ENCODE measurements at regions not wholly inside any gene's neighbourhood (a gene's known extent, or its start where the extent isn't known, plus 50 kb on each side); places are given as distances from the start of the nearest gene placed in this dataset.

GRCh38 chr4:154086247-154086646 is 297.4 kb upstream of the SFRP2 start:
- in situ Hi-C loops (cut with MboI), result no loop called here

GRCh38 chr4:154084864-154085263 is 296.0 kb upstream of the SFRP2 start:
- no peak for ATAC-seq
- CTCF ChIA-PET, result no interaction called here

More at GRCh38 chr4:154086247-154086646, 297.4 kb upstream of the SFRP2 start:
- ChIA-PET SMC1A (ENCODE audit: uncharacterized antibody, unreplicated experiment) (no interaction called here), CTCF (interaction anchor here (0.6 to 0.9 kb wide), 2 partner anchors 30 to 35 kb away, joined by 3 read pairs; no protein-coding TSS in a partner anchor), POLR2A (no interaction called here), RAD21 (ENCODE audit: unreplicated experiment) (no interaction called here)
- no peak overlapping the region for H2AFZ ChIP-seq (ENCODE audit: control insufficient read depth, low read depth, low read length)
- H3K9ac ChIP-seq (ENCODE audit: control insufficient read depth, insufficient read depth, low read length), result no peak overlapping the region
- TF ChIP-seq JUND (IDR thresholded peaks at IDR 0.05; ENCODE audit: low read depth, low read length), result no peak
- no peak for TF ChIP-seq ZNF384 (IDR thresholded peaks at IDR 0.05; ENCODE audit: borderline replicate concordance, low read depth, low read length)
- no peak for TF ChIP-seq TARDBP (IDR thresholded peaks at IDR 0.05; ENCODE audit: borderline replicate concordance)
- no peak for TF ChIP-seq POLR2AphosphoS5 (IDR thresholded peaks at IDR 0.05; ENCODE audit: low read length)
- no peak for TF ChIP-seq RUNX3 (IDR thresholded peaks at IDR 0.05; ENCODE audit: low read length)
- TF ChIP-seq RCOR1 (conservative IDR thresholded peaks at IDR 0.05; ENCODE audit: low read depth, low read length), result no peak
- no peak for TF ChIP-seq ZNF217 (IDR thresholded peaks at IDR 0.05)
- no peak for TF ChIP-seq EZH2 (IDR thresholded peaks at IDR 0.05; ENCODE audit: borderline replicate concordance, control insufficient read depth, low read depth, low read length)
- no peak for TF ChIP-seq ETV6 (conservative IDR thresholded peaks at IDR 0.05 in 1 of 2, IDR thresholded peaks at IDR 0.05 in 1 of 2; ENCODE audit: borderline replicate concordance in 1 of 2, low read depth in 1 of 2)
- no peak for TF ChIP-seq NR2F1 (conservative IDR thresholded peaks at IDR 0.05)
- no peak for TF ChIP-seq BACH1 (IDR thresholded peaks at IDR 0.05; ENCODE audit: borderline replicate concordance)
- TF ChIP-seq IRF4 (IDR thresholded peaks at IDR 0.05; ENCODE audit: low read depth, low read length), result no peak
- no peak for TF ChIP-seq YBX1 (IDR thresholded peaks at IDR 0.05)
- TF ChIP-seq POLR2A (IDR thresholded peaks at IDR 0.05; ENCODE audit: low read depth, low read length), result no peak
- no peak for TF ChIP-seq PAX5 (IDR thresholded peaks at IDR 0.05; ENCODE audit: borderline replicate concordance, low read depth, low read length)
- TF ChIP-seq RAD51 (IDR thresholded peaks at IDR 0.05), result no peak
- TF ChIP-seq ZBED1 (IDR thresholded peaks at IDR 0.05; ENCODE audit: borderline replicate concordance), result no peak
- no peak overlapping the region for H3K4me3 ChIP-seq
- FAIRE-seq, result no peak
- H3K27me3 ChIP-seq (replicated peaks in 1 of 2; ENCODE audit: control insufficient read depth in 2 of 2, insufficient read depth in 2 of 2, low read length in 1 of 2), result no peaks in the 10 kb centered on the region
- no peaks in the 10 kb centered on the region for H3K79me2 ChIP-seq (ENCODE audit: control insufficient read depth, insufficient read depth, low read length)
- H3K4me1 ChIP-seq (ENCODE audit: control insufficient read depth, insufficient read depth, low read length), result no peaks in the 10 kb centered on the region
- whole genome bisulfite sequencing (ENCODE audit: insufficient coverage, insufficient replicate concordance, low lambda C conversion rate, missing lambda C conversion rate), result 12% methylated on average over 3 of the region's 3 CpGs
- H3K36me3 ChIP-seq (ENCODE audit: control insufficient read depth in 2 of 2, insufficient read depth in 2 of 2, low read length in 1 of 2), result no peaks in the 10 kb centered on the region
- H3K4me2 ChIP-seq (ENCODE audit: control insufficient read depth, insufficient read depth), result no peak overlapping the region
- no peak overlapping the region for H3K27ac ChIP-seq (ENCODE audit: control insufficient read depth, insufficient read depth)
- H3K9me3 ChIP-seq (replicated peaks; ENCODE audit: control insufficient read depth, insufficient read depth, low read length), result no peaks in the 10 kb centered on the region
- H4K20me1 ChIP-seq (ENCODE audit: control insufficient read depth, insufficient read depth), result no peaks in the 10 kb centered on the region
- no TSS peak for BruUV-seq (replicated peaks)
- no peak for ATAC-seq
- DNase-seq (ENCODE audit: low read depth, low spot score), result no peak
- intact Hi-C loops (cut with micrococcal nuclease; ENCODE audit: unreplicated experiment), result no loop called here

More at GRCh38 chr4:154084864-154085263, 296.0 kb upstream of the SFRP2 start:
- no peak for TF ChIP-seq RBBP5 (conservative IDR thresholded peaks at IDR 0.05)
- no peak for TF ChIP-seq NBN (IDR thresholded peaks at IDR 0.05)
- H2AFZ ChIP-seq (ENCODE audit: control insufficient read depth, low read depth, low read length), result no peak overlapping the region
- no peaks in the 10 kb centered on the region for H4K20me1 ChIP-seq (ENCODE audit: control insufficient read depth, insufficient read depth)
- no peaks in the 10 kb centered on the region for H3K27me3 ChIP-seq (replicated peaks in 1 of 2; ENCODE audit: control insufficient read depth in 2 of 2, insufficient read depth in 2 of 2, low read length in 1 of 2)
- 38% methylated on average over 1 of the region's 1 CpG for WGBS (ENCODE audit: insufficient coverage, insufficient replicate concordance, low lambda C conversion rate, missing lambda C conversion rate)
- ChIA-PET RAD21 (ENCODE audit: unreplicated experiment) (no interaction called here), SMC1A (ENCODE audit: uncharacterized antibody, unreplicated experiment) (no interaction called here), POLR2A (no interaction called here)
- no peak overlapping the region for H3K27ac ChIP-seq (ENCODE audit: control insufficient read depth, insufficient read depth)
- in situ Hi-C loops (cut with MboI) (no loop called here), intact Hi-C loops (cut with micrococcal nuclease; ENCODE audit: unreplicated experiment) (no loop called here)
- H3K4me2 ChIP-seq (ENCODE audit: control insufficient read depth, insufficient read depth), result no peak overlapping the region
- H3K4me1 ChIP-seq (ENCODE audit: control insufficient read depth, insufficient read depth, low read length), result no peaks in the 10 kb centered on the region
- H3K9me3 ChIP-seq (replicated peaks; ENCODE audit: control insufficient read depth, insufficient read depth, low read length), result no peaks in the 10 kb centered on the region
- H3K79me2 ChIP-seq (ENCODE audit: control insufficient read depth, insufficient read depth, low read length), result no peaks in the 10 kb centered on the region
- no TSS peak for BruUV-seq (replicated peaks)
- no peak for FAIRE-seq
- no peaks in the 10 kb centered on the region for H3K36me3 ChIP-seq (ENCODE audit: control insufficient read depth in 2 of 2, insufficient read depth in 2 of 2, low read length in 1 of 2)
- no peak overlapping the region for H3K4me3 ChIP-seq
- no peak overlapping the region for H3K9ac ChIP-seq (ENCODE audit: control insufficient read depth, insufficient read depth, low read length)
- DNase-seq (ENCODE audit: low read depth, low spot score), result no peak
